ENCODE measurements at regions not wholly inside any gene's neighbourhood (a gene's known extent, or its start where the extent isn't known, plus 50 kb on each side); places are given as distances from the start of the nearest gene placed in this dataset.

DNA sequence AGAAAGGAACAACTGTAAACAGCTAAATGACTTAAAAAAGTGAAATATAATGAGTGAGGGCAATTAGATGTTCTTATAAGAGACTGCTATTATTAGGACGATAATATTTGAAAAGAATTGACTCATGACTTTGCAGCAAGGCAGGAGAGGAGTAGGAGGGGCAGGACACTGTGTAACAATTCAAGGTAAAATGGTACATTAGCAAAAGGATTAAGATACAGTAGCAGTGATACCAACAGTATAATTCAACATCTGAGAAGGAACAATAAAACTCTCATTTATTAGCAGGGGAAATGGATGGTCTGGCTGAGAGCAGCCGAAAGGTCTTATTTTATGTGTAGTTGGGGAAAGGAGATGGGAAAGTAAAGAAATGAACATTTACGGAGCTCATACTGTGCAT is 315.5 kb upstream of the BOD1L1 start:
- no peak for DNase-seq

- DNase-seq, result no peak
Observed at GRCh38 chr4:13944095-13944511, 316.6 kb upstream of the BOD1L1 start.

GRCh38 chr4:13947921-13948320 is 320.4 kb upstream of the BOD1L1 start:
- DNase-seq, result no peak

DNA sequence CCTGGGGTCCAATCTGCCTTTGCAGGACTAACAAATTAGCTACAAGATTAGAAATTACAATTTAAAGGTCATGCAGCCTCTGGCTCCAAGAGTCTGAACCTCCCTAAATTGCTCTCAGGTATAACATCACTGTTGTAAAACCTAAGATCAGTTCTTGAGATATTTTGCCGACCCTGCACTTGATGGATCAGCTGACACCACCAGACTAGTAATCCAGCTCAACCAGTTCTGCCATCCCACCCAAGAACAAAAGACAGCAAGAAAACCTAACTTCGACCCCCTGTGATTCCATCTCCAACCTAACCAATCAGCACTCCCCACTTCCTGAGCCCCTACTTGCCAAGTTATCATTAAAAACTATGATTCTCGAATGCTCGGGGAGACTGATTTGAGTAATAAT is 323.0 kb upstream of the BOD1L1 start:
- DNase-seq, result no peak

- DNase-seq, result no peak
Observed at GRCh38 chr4:13953083-13953482, 325.6 kb upstream of the BOD1L1 start.

DNA sequence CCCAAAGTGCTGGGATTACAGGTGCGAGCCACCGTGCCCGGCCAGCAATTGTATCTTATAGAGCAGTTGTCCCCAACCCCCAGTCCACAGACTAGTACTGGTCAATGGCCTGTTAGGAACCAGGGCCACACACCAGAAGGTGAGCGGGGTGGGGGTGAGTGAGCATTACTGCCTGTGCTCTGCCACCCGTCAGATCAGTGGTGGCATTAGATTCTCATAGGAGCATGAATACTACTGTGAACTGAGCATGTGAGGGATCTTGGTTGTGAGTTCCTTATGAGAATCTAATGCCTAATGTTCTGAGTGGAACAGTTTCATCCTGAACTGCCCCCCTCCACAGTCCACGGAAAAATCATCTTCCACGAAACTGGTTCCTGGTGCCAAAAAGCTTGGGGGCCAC is 328.0 kb upstream of the BOD1L1 start:
- DNase-seq, result no peak

DNA sequence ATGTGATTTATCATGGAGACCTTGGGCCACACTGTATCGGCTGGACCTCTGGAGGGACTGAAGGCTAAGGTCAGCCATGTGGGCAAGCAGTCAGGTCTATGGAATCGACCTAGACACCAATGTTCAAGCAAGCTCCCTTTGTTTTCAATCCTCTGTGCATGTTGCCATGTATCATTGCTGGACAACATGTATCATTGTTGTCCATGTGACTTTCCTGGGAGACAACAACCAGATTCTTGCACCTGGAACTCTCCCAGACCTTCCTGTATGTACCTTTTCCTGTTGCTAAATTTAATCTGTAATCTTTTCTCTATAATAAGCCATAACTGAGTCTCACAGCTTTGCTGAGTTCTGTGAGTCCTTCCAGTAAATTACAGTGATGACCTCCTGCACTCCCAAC is 329.4 kb upstream of the BOD1L1 start:
- no peak for DNase-seq

- no peak for DNase-seq
Observed at GRCh38 chr4:13957871-13958270, 330.3 kb upstream of the BOD1L1 start.

DNA sequence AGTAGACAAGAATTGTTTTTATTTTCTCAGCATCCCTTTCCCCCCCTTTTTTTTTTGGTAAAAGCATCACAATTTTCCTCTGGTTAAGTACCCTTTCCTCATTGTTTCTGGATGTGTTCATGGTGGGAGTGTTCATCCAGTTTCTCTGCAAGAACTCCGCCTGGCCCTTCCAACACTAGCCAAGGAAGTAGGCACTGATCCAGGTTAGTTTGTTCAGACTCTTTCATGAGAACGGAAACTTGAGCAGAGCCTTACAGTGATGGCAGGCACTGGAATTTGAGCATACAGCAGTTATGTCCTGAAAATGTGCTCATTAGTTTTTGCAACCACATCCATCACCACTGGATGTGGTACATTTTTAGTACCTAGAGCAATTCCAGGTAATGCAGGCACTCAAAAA is 336.1 kb upstream of the BOD1L1 start:
- DNase-seq, result no peak

GRCh38 chr4:13966231-13967195 is 339.0 kb upstream of the BOD1L1 start:
- DNase-seq, result no peak

DNA sequence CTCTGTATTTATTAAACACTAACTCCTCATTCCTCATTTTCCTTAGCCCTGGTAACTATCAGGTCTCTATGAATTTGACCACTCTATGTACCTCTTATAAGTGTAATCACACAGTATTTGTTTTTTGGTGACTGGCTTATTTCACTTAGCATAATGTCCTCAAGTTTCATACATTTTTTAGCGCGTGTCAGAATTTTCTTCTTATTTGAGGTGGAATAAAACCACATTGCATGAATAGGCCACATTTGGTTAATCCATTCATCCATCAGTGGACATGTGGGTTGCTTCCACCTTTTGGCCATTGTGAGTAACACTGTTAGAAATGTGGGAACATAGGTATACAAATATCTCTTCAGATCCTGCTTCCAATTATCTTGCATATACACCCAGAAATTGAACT is 341.2 kb upstream of the BOD1L1 start:
- no peak for DNase-seq

GRCh38 chr4:13970349-13970748 is 342.8 kb upstream of the BOD1L1 start:
- no peak for DNase-seq

- no peak for DNase-seq
Observed at GRCh38 chr4:13977746-13978145, 350.2 kb upstream of the BOD1L1 start.

DNA sequence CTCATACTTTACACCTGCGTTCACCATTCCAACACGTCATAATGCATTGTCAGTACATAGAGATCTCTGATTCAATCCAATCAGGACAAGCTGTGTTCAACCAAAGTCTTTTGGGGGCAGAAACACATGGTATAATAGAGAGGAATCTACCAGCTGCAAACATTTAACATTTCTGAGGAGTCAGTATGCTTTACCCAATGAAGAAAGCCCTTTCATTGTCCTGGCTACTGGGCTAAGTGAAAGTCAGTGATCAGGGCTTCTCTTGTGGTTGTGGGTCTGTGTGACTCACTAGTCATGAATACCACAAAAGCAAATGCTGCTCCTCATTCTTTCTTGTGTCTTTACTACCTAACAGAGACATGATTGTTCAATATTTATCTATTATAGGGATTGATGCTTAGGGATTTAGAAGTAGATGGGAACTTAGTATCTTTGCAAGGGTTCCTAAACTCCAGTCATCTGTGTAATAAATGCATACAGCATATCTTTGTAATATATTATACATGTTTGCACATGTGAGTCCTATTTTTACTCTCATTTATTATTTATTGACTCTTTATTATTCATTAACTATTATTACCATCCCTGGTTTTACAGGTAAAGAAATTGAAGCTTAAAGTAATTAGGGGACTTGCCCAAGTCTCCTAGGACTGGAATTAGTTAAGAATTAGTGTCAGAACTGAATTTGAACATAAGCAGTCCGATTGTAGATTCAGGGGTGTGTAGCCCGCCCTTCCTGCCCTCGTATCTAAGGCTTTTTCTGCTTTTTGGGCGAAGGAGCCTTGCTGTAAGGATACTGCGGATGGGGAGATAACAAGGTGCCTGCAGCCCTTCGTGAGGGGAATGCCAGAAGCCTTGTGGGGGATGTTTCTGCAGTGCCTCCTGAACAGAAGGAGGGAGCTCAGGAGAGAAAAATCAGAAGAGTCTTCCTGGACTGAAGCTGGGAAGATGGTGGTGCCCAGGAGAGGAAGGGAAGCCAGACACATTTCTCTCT is 353.1 kb upstream of the BOD1L1 start:
- DNase-seq, result no peak

GRCh38 chr4:13981499-13981898 is 354.0 kb upstream of the BOD1L1 start:
- DNase-seq, result no peak

DNA sequence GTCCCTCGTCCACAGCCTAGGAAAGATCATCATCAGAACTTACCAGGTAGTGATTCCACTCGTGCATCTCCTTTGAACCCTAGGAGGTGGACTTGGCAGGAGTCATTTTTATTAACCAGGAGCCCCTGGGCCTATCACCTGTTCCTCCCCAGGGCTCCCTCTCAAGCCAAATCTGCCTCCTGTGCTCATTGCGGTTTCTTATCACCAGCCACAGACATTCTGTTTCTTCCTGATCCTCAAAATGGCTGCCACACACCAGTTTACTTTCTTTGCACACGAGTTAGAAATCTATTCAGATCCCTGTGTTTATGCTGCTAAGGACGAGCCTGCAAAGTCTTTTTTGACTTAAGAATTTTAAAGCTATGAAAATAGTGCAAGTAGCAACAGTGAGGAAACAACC is 354.5 kb upstream of the BOD1L1 start:
- DNase-seq, result no peak

- no peak for DNase-seq
Observed at GRCh38 chr4:13983189-13983790, 355.8 kb upstream of the BOD1L1 start.

GRCh38 chr4:13984991-13985800 is 357.7 kb upstream of the BOD1L1 start:
- no peak for DNase-seq

GRCh38 chr4:13985837-13986236 is 358.3 kb upstream of the BOD1L1 start:
- DNase-seq, result no peak

DNA sequence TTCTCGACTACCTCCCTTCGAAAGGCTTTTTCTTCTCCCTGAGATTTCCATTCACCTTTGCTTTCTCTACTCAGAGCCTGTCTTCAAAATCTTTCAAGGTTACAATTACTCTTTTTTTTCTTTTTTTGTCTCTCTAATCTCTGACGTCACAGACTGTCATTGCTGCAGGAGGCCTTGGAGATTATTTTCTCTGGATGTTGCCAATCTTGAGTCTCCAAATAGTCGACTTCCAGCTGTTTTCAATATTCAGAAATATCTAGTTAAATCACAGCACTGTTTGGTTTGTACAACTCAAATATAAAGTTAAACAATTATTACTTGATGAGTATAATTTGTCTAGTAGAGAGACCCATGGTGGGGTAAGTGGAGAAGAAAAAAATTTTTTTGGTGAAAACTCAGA is 359.0 kb upstream of the BOD1L1 start:
- DNase-seq, result no peak

DNA sequence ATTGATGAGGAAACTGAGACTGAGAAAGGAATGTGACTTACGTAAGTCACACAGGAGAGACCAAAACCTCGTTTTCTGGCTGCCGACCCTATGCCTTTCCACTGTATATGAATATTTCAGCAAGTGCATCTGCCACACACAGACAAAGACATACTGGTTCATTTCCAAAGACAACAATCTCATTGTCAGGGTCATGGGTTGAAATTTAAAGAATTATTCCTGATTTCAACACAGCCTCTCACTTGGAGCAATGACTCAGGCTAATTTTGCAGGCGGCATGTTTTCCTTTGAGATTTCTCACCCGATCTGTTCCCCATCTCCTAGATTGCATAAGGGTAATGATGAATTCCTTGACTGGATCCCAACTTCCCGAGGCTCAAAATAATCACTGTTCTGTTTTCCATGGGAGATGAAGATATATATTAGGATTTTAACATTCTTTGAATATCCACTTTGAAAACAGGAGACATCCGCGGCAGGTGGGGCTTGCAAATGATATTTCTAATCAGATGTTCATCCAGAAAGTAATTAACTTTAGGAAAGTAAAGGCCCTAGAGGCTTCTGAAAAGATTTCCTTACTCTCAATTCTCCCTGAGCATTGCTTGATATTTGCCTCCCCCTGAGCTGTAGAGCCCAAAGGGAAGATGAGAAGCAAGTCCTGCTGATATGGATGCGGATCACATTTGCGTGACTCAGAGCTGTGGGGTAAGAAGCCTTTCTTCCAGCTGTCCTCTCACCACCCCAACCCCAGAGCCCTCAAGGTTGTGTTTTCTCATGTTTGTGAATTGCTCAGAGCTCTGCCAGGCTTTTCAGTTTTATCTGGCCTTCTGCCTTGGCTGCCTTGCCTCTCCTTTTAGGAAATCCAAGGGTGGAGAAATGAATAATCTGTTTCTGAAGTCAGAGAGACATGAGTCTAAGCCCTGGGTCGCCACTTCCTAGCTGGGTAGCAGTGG is 361.1 kb upstream of the BOD1L1 start:
- no peak for DNase-seq
